B cell (primary cell): ENCODE measurements at regions not wholly inside any gene's neighbourhood (a gene's known extent, or its start where the extent isn't known, plus 50 kb on each side); places are given as distances from the start of the nearest gene placed in this dataset.
"Not testable (repeated sequence)": the region's sequence is repeated elsewhere in the genome, so short reads cannot be mapped to it uniquely, and the experiment has no call there.

ENCODE experiments used
- ATAC-seq: fragments of 200-7000 bp; cut with Tn5 transposase; one replicate; pipeline ENCODE4 v1.10.0; 2021; ENCODE audit warnings: low read depth, mild to moderate bottlenecking, moderate number of reproducible peaks, moderate library complexity
- CTCF ChIA-PET: fragments of 350-600 bp; sonication (Branson Sonifier 250); formaldehyde crosslinking; loops from one replicate; lab custom pipeline; 2021; ENCODE audit warnings: antibody characterized with exemption, inconsistent platforms; lab: Charles Lee
- POLR2A ChIA-PET: fragments of 350-600 bp; sonication (Branson Sonifier 250); formaldehyde crosslinking; loops from one replicate; lab custom pipeline; 2021; ENCODE audit warnings: antibody characterized with exemption; lab: Charles Lee
- DNase-seq: peaks from one replicate; pipeline ENCODE4 v3.0.0; 2013
- H2AFZ ChIP-seq: 2 replicates; pipeline ENCODE4 v1.6.1; 2012; ENCODE audit warnings: mild to moderate bottlenecking, low read depth, low read length; ENCODE audit not compliant: insufficient read depth, poor library complexity, severe bottlenecking
- H3K27ac ChIP-seq, 2 donors: 1 replicate in 1 of 2; 2 replicates in 1 of 2; pipeline ENCODE4 v1.5.1; 2012 to 2013; ENCODE audit warnings: low read length in 2 of 2, mild to moderate bottlenecking in 2 of 2, moderate library complexity in 1 of 2
- H3K27me3 ChIP-seq, 4 experiments: fragments of 200-600 bp in 1 of 4; sonication (generic) in 1 of 4; replicated peaks in 1 of 4; 1 replicate in 2 of 4; 2 replicates in 2 of 4; pipeline versions ENCODE4 v1.6.1 to v1.7.0; 2013 to 2016; ENCODE audit warnings: low read length in 3 of 4, mild to moderate bottlenecking in 2 of 4, mixed read lengths in 1 of 4, moderate library complexity in 1 of 4; ENCODE audit not compliant: insufficient read depth in 4 of 4, control insufficient read depth in 3 of 4; ENCODE audit errors: control extremely low read depth in 1 of 4
- H3K36me3 ChIP-seq, 2 experiments: replicated peaks in 1 of 2; 1 replicate in 1 of 2; 2 replicates in 1 of 2; pipeline versions ENCODE4 v1.6.1 to v1.7.1; 2013; ENCODE audit warnings: low read length in 1 of 2; ENCODE audit not compliant: insufficient read depth in 2 of 2, control insufficient read depth in 1 of 2; ENCODE audit errors: control extremely low read depth in 1 of 2, extremely low read depth in 1 of 2
- H3K4me1 ChIP-seq, 2 donors: fragments of 200-600 bp in 1 of 2; sonication (generic) in 1 of 2; 1 replicate in 1 of 2; 2 replicates in 1 of 2; pipeline versions ENCODE4 v1.5.1 to v1.6.1; 2013 to 2017; ENCODE audit warnings: low read length in 2 of 2; ENCODE audit not compliant: control insufficient read depth in 2 of 2, insufficient read depth in 2 of 2
- H3K4me2 ChIP-seq: replicated peaks from 2 replicates; pipeline ENCODE3; 2012; ENCODE audit warnings: mild to moderate bottlenecking, low read depth, low read length; ENCODE audit not compliant: poor library complexity, severe bottlenecking
- H3K4me3 ChIP-seq, 5 experiments: fragments of 200-600 bp in 1 of 5; sonication (generic) in 1 of 5; 1 replicate in 3 of 5; 2 replicates in 2 of 5; pipeline versions ENCODE4 v1.5.1 to v1.7.0; 2011 to 2016; ENCODE audit warnings: low read length in 4 of 5, mild to moderate bottlenecking in 4 of 5, low read depth in 2 of 5, control low read depth in 1 of 5, moderate library complexity in 1 of 5; ENCODE audit not compliant: insufficient read depth in 1 of 5; ENCODE audit errors: control extremely low read depth in 1 of 5, extremely low read depth in 1 of 5
- H3K79me2 ChIP-seq: fragments of 200-600 bp; sonication (generic); one replicate; pipeline ENCODE4 v1.6.0; 2016; ENCODE audit warnings: low read length; ENCODE audit not compliant: control insufficient read depth, insufficient read depth
- H3K9ac ChIP-seq: fragments of 200-600 bp; sonication (generic); 2 replicates; pipeline ENCODE4 v1.6.1; 2017; ENCODE audit warnings: mild to moderate bottlenecking, low read length, moderate library complexity
- H3K9me3 ChIP-seq, 3 donors: one replicate each; pipeline versions ENCODE4 v1.6.1 to v1.7.1; 2013; ENCODE audit warnings: low read length in 2 of 3; ENCODE audit not compliant: control insufficient read depth in 2 of 3, insufficient read depth in 1 of 3; ENCODE audit errors: control extremely low read depth in 1 of 3
- H4K20me1 ChIP-seq: 2 replicates; pipeline ENCODE4 v1.6.0; 2012; ENCODE audit warnings: mild to moderate bottlenecking, low read length; ENCODE audit not compliant: insufficient read depth, control insufficient read depth, poor library complexity, severe bottlenecking
- H3K27ac Mint-ChIP-seq: one replicate; pipeline ENCODE4 v1.8.0; 2021; ENCODE audit warnings: mixed read lengths
- H3K27me3 Mint-ChIP-seq: one replicate; pipeline ENCODE4 v1.8.0; 2021; ENCODE audit warnings: mixed read lengths
- H3K4me1 Mint-ChIP-seq: one replicate; pipeline ENCODE4 v1.8.0; 2021; ENCODE audit warnings: mixed read lengths
- H3K4me3 Mint-ChIP-seq: one replicate; pipeline ENCODE4 v1.8.0; 2021; ENCODE audit warnings: mixed read lengths
- H3K9me3 Mint-ChIP-seq: one replicate; pipeline ENCODE4 v1.8.0; 2022; ENCODE audit warnings: mixed read lengths; ENCODE audit not compliant: insufficient read depth
- WGBS: methylation state at CpG from one replicate; pipeline ENCODE4 v1.1.5; 2013; ENCODE audit warnings: missing lambda C conversion rate; ENCODE audit not compliant: insufficient coverage; 5-methylcytosine and 5-hydroxymethylcytosine counted together
- intact Hi-C: fragments of 100-400 bp; cut with micrococcal nuclease; formaldehyde crosslinking; loops from one replicate; pipeline ENCODE4 v1.10.0; 2022

DNA sequence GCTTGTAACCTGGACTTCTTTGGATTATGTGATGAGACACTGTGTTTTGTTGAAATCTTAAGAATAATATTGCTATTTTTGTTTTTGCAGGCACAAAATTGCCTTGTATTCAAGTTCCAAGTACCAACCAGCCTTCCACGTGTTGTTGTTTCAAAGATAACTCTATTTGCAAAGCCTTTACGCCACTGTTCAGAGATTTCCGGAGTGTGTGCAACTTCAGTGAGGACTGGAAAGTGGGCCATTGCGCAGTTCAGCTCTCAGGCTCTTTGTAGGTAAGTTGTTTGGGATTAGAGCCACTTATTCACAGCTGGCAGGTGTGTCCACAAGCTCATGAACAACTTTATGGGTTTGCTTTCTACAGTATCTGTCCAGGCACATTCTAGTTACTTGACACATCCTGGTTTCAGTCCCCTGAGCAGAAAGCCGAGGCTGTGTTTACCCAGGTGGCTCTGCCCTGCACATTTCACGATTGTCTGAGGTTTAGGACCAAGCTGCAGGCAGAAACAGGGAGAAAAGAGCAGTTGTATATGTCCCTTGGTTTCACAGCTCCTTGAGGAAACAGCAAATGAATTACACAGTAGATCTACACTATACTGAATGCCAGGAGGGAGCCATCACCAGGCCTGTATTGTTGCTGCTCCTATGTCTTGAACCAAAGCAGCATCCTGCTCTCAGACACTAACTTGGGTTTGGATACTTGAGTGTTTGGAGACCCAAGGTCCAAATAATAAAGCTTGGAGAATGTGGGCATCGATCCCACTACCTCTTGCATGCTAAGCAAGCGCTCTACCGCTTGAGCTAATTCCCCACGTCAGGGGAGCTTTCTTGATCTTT is 136.1 kb upstream of the ZNF322 start:
- H3K27ac ChIP-seq, H2AFZ ChIP-seq, POLR2A ChIA-PET, H3K27ac Mint-ChIP-seq, H4K20me1 ChIP-seq, H3K36me3 ChIP-seq, DNase-seq, CTCF ChIA-PET, H3K4me1 Mint-ChIP-seq, H3K27me3 ChIP-seq, H3K4me2 ChIP-seq, H3K4me1 ChIP-seq, H3K79me2 ChIP-seq, H3K27me3 Mint-ChIP-seq, H3K4me3 ChIP-seq, intact Hi-C loops, H3K9me3 ChIP-seq, ATAC-seq, H3K9me3 Mint-ChIP-seq, H3K9ac ChIP-seq, H3K4me3 Mint-ChIP-seq: not testable (repeated sequence)
- WGBS, result no CpG with 5 or more reads among the region's 10 CpGs

DNA sequence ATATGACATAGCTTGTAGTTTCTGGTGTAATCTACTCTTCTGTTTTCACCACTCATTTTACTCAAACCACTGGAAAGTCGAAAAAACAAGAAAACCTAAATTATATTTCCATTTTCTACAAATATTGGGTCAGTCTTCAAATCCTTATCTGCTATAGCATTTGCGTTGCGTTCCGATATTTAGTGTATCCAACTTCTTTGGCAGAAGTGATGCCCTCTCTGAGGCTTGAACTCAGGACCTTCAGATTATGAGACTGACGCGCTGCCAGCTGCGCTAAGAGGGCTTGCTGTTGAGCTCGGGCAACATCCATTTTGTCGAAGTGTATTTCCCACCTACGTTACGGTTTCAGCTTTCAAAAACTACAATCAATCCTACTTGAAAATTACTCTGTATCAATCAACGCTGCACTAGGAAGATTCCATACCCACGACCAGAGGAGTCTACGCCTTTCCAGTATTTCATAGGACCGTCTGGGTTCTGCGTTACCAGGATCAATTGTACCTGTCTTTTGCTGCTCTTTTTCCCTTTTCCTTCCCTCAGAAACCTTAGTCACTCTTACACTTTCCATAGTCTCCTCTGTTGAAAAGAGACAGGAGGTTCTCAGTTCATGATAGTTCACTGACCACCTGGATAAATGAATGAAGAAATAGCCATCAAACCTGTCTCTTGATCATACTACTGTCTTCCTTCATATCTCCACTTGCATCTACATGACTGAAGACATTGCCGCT is 140.5 kb upstream of the ZNF322 start:
- H2AFZ ChIP-seq, POLR2A ChIA-PET, H3K27ac Mint-ChIP-seq, ATAC-seq, H3K36me3 ChIP-seq, H3K79me2 ChIP-seq, H3K9ac ChIP-seq, DNase-seq, CTCF ChIA-PET, H3K4me1 Mint-ChIP-seq, H3K4me3 ChIP-seq, H3K9me3 Mint-ChIP-seq, H3K4me1 ChIP-seq, intact Hi-C loops, H3K27ac ChIP-seq, H3K27me3 Mint-ChIP-seq, H3K4me3 Mint-ChIP-seq, H4K20me1 ChIP-seq, H3K9me3 ChIP-seq, H3K27me3 ChIP-seq, H3K4me2 ChIP-seq: not testable (repeated sequence)
- WGBS, result no CpG with 5 or more reads among the region's 17 CpGs

DNA sequence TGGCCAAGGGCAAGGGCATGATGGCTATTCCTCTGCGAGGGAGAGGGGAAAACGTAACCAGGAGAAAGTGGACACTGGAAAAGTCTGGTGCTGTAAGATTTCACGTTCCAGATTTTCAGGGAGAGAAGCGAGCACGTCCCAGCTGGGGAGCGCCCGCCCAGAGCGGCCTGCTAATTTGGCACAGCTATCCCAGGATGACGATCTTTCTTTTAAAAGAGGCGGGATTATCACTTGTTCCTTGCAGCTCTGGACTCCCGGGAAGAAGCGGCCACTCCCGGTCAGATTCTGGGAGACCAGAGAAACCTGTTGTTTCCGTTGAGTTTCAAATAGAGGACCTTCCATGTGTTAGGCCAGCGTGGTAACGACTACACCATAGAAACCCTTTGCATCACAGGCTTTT is 144.2 kb upstream of the ZNF322 start:
- H3K27me3 ChIP-seq, H3K79me2 ChIP-seq, H3K9me3 Mint-ChIP-seq, H3K4me1 Mint-ChIP-seq, CTCF ChIA-PET, H3K9me3 ChIP-seq, H3K36me3 ChIP-seq, H3K27ac Mint-ChIP-seq, DNase-seq, H3K4me3 Mint-ChIP-seq, POLR2A ChIA-PET, H3K4me1 ChIP-seq, H3K4me3 ChIP-seq, H2AFZ ChIP-seq, H3K27me3 Mint-ChIP-seq, intact Hi-C loops, ATAC-seq, H3K9ac ChIP-seq, H3K27ac ChIP-seq, H3K4me2 ChIP-seq, H4K20me1 ChIP-seq: not testable (repeated sequence)
- WGBS, result no CpG with 5 or more reads among the region's 16 CpGs
